Hematopoietic multipotent progenitor cell treated with erythropoietin and hydrocortisone succinate and interleukin-3 and kit ligand, for 6 days (in vitro differentiated cells): ENCODE measurements at regions not wholly inside any gene's neighbourhood (a gene's known extent, or its start where the extent isn't known, plus 50 kb on each side); places are given as distances from the start of the nearest gene placed in this dataset.
A peak's percentile ranks its signal among the peaks of the same experiment; 100 is the strongest.

Experiments used
- DNase-seq: peaks from one replicate; pipeline ENCODE4 v3.0.0-alpha.2; 2015

DNA sequence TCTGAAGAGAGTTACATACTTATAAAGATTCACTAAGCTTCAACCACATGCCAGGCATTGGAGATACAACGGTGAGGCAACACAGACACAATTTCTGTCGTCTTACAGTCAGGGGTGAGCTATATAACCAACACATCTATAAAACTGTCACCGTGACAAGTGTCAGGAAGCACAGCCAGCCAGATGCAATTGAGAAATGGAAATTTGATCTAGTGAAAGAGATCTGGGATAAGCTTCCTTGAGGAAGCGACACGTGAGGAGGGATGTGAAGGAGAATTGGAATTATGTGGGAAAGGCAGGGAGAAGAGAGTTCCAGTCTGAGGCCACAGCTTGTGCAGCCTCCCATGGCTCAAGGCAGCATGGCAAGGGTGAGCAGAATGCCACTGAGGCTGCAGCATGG, 50.9 kb upstream of the ZNF354B start:
- no peak for DNase-seq

DNA sequence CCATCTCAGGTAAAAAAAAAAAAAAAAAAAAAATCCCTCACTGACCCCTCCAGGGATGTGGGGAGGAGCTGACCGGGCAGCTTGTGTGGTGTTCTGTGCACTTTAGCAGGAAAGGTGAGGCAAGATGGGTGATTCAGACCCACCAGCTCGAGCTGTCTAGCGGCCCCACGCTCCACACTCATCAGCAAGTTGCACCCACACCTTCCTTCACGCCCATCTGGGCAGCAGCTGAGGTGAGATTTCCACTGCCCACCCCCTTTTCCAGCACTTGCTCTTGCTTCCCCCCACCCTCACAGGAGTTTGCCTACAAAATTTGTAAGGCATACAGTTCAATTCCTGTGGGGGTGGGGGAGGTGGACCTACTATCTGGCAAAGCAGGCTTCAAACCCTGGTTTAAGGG, 58.7 kb upstream of the ZNF354B start:
- no peak for DNase-seq

DNA sequence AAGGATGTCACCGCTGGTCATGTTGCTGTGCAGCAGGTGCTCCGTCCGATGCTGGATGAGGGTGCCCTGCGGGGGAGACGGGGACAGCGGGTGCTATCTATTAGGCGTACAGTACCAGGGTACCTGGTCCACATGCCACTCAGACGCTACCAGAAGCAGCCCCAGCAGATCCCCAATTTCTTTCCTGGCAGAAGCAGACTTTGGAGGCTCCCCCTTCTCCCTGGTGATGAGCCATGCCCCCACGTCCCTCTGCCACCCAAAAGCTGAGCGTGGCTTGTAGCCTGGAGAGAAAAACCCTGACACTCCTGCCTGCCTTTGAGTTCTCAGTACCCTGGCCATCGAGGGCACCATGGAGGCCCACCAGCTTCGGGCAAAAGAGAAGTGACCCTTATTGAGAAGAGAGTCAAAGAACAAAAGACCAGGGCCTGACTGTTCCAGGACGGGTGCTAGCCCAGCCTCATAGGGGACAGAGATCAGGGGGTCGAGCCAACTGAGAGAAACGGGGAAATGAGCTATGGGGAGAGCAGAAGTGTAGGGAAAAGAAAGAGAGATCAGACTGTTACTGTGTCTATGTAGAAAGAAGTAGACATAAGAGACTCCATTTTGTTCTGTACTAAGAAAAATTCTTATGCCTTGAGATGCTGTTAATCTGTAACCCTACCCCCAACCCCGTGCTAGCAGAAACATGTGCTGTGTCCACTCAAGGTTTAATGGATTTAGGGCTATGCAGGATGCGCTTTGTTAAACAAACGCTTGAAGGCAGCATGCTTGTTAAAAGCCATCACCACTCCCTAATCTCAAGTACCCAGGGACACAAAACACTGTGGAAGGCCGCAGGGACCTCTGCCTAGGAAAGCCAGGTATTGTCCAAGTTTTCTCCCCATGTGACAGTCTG, 62.0 kb upstream of the ZNF354B start:
- no peak for DNase-seq

DNA sequence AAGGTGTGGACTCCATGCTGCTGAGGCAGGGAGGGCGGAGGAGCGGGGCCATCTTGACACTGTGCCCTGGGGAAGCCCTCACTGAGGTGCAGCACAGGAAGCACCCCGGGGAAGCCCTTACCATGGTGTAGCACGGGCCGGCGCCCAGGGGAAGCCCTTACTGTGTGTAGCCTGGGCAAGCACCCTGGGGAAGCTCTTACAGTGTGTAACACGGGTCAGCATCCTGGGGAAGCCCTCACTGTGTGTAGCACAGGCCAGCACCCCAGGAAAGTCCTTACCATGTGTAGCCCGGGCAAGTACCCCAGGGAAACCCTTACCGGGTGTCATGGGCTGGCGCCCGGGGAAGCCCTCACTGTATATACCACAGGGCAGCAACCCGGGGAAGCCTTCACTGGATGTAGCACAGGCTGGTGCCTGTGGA, 62.6 kb upstream of the ZNF354B start:
- DNase-seq = no peak

DNA sequence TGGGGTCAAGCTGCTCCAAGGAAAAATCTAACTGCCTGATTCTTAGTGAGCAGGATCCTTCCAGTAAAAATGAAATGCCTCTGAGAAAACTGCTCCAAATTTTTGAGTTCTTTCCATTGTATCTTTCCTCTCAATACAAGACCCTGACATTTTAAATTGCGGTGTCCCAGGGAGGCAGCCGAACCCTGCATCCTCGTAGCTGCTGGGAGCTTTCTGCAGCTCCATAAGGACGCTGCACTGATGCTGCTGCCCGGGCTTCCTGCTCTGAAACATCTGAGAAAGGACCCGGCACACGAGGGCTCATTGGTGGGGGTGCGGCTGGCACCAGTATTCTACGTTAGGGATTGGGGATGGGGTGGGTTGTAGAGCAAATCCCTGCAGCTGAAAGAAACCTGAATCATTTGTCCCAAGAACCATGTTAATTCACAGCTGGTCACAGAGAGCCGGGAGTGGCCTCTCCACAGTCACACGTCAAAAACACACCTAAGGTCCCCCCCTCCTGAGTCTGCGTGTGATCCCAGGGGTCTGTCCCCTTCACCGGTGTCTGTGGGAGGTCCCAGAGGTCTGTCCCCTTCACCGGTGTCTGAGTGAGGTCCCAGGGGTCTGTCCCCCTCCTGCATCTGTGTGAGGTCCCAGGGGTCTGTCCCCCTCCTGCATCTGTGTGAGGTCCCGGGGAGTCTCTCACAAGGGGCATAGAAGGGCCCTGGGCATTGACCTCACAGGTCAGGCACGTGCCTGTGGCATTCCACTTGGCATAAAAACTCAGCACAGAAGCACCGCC, 63.4 kb upstream of the ZNF354B start:
- no peak for DNase-seq

DNA sequence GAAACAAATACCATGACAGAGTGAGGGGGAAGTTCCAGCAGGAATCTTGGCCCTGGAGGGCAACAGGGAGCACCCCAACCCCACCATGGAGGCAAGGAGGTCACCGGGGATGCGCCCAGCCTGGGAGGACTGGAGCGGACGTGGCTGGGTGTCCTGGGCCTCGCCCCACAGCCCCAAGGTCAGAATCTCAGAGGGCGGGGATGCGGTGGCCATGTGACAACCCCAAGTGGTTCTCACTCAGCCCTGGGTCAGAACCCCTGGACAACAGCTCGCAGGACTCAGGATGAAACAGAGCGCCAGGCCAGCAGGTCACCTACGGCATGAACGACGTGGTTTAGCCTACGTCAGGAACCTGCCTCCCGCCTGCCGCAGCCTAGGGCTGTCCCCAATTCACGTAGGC, 64.0 kb upstream of the ZNF354A start:
- DNase-seq = no peak

DNA sequence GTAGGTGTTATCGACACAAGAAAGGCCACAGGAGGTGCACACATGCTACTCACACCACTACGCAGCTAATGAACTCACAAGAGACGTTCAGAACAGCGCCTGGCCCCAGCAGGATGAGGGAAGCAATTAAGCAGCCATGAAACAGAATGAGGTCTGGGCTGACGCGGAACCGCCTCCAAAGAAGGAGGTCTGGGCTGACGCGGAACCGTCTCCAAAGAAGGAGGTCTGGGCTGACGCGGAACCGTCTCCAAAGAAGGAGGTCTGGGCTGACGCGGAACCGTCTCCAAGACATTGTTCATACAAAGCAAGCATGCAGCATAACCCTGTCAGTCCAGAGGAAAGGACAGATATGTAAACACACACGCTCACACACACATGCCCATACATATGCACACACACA, 63.2 kb upstream of the ZNF354A start:
- DNase-seq = no peak

DNA sequence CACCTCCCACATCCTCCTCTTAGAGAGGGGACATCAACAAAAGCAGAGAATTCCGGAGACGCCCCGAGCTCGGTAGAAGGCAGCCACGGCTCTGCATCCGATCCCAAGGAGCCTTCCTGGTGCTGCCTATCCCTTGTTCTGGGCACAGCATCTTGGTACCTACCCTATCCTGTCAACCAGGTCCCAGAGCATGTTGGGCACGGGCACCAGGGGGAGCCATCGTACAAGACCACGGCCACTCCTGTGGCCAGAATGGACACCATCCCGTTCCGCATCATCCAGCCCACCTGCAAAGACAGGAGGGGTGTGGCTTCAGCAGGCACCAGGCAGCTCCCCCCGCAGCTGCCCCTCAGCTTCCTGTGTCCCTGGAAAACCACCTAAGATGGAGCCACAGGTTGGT, 62.7 kb upstream of the ZNF354A start:
- peak; percentile 9 for DNase-seq

DNA sequence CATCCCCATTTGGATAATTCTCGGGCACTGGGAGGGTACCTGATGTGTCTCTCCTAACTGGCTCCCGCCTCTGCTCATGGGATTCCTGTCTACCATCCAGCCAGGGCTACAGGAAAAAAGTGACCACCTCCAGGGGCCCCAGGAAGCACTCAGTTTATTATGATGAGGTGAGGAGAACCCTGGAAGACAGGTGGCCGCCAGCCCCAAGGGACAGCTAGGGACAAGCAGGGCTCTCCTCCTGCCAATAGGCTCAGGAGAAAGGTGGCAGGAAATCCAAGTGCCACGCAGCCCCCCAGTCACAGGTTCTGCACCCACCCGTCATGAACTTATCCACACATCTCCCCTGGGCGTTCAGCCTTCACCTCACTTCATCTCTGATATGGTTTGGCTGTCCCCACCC, 61.5 kb upstream of the ZNF354A start:
- DNase-seq = no peak

DNA sequence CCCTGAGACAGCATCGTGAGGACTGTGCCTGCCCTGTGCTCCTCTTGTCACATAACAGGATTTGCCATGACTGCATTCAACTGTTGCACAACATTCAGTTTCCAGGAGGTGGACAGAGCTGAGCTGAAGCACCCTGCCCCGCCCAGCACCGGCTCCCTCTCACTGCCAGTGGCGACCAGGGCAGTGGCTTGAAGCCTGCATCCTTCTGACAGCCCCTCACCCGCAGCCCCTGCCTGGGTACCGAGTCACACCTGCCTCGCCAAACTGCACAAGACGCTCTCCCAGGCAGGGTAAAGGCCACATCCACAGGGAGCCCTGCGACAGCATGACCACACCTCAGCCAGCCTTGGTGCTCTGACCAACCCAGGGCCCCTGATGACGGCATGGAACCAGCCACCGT, 59.9 kb upstream of the ZNF354A start:
- no peak for DNase-seq

DNA sequence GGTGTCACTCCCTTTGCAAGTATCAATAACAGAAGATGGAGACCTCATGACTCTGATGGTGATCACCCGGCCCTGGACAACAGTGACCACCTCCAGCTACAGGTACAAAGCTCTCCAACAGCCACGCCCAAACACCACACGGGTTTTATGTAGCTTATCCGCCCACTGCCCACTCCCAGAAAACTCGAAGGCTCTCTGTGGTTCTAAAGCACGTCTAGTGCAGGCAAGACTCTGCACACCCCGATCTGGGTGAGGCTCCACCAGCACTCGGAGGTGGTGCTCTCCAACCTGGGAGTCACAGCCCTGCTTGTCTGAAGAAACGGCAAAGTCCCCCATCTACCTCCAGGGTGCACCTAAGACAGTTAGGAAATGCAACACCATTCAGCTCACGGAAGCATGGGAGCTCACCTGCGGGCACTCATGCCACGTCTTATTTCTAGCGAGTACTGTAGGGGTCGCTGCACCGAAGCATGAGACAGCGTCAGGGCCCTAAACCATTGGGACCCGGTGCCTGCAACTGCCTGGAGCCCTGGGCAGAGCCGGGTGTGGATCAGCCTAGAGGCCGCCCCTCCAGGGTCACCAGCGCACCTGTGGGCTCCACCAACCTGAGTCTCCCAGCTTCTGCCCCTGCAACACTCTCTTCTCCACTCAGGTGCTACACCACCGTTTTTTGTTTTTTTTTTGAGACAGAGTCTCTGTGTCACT, 58.1 kb upstream of the ZNF354A start:
- no peak for DNase-seq

DNA sequence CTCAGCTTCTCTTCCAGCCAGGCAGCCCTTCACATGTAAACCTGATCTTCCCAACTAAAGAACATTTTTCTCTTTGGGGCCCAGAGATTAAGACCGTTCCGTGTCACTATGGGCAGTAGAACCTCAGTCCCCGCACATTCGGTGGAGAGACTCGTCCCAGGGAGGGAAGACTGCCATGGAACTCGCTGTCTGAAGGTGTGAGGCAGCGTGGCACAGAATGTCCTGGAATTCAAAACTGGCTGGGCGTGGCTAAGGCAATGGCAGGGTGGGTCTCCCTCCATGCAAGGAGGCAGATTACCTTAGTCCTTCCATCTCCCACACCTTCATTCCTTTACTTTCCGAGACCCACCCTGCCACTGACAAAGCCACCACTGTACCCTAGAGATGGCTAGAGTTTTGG, 57.4 kb upstream of the ZNF354A start:
- DNase-seq = no peak

DNA sequence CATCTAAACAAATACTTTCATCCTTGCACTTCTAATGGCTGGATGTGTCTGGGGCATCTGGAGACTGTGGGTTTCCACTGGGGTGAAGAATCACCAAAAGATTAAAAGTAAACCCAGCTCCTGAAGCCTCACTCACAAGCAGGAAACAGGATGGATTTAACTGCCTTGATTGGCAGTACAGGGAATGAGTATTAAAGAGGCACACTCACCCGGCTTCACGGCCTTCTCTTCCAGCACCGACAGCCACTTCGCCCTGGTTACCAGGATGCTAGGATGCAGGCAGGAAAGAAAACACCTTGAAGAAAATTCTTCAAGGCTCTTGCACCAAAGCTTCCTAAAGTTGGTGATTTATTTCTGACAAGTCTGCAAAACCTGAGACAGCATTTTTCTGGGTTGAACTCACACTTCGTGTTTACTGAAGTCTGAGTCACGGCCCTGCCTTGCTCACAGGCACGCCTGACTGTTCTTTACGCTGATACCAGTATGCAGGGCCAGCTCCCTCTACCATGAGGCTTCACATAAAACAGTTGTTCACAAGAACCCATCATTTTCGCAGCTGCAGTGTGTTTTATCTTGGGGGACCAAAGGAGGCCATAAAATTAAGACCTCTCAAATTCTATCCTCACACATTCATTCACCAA, 56.5 kb upstream of the ZNF354A start:
- DNase-seq = no peak

DNA sequence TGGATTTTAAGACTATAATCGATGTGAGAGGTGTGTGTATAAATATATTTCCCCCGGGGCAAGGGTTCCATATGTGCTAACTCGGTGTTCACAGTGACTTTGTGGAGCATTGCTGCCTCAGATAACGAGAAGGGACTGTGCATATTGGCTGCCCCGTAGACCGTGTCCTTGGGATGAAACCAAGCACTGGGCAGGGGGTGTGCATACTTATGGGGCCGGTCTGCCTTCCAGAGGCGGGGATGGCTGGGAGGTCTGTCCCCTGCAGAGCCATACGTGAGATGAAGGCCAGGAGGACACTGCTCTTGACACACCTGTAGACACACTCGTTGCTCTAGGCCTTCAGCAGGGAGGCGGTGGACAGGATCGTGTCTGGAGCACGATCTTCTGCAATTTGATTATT, 56.0 kb upstream of the ZNF354A start:
- no peak for DNase-seq

DNA sequence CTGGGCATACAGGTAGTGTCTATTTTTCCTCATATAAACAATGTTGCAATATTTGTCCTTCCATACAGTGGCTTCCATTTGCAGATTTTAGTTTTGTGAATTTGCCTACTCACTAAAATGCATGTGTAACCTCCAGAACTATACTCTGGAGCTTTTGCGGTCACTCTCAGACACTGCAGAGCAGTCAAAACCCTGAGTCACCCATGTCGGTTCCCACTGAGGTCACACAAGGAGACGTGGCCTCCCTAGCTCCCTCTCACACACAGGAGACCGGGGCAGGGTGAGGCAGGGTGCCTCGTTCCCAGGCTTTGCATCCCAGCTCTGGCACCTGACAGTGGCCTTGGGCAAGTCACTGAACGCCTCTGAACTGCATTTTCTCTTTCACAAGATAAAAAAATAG, 55.5 kb upstream of the ZNF354A start:
- no peak for DNase-seq

DNA sequence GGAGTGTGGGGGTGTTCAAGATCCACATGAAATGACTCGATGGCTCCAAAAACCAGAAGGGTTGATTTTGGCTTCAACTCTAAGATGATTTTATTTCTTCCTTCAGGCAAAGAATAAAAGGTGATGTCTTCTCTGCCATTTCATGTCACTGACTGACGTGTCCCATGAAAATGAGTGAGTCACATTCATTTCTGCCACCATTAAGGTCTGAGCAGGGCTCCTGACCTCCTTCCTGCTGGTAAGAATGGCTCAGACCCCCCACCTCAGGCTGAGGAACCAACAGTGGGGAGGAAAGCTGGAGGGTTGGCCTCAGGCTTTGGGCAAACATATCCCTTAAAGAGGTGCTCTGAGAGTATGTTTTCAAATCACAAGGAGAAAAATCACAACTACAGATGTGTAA, 53.9 kb upstream of the ZNF354A start:
- no peak for DNase-seq

DNA sequence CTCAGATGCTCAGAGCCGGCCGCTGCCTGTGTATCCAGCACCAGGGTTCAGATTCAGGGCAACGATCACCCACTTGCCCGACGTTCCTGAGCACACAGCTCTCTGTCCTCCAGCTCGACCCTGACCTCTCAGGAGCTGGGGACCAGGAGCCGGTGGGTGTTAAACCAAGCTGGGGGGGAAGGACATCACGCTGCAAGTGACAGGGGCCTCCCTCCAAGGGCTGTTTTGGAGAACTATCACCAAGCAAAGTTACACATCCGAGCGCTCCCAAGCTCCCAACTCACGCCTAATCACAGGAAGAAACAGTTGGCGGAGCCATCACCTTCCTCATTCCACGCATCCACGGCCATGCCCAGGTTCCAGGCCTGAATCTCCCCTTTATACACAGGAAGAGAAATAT, 51.5 kb upstream of the ZNF354A start:
- no peak for DNase-seq

DNA sequence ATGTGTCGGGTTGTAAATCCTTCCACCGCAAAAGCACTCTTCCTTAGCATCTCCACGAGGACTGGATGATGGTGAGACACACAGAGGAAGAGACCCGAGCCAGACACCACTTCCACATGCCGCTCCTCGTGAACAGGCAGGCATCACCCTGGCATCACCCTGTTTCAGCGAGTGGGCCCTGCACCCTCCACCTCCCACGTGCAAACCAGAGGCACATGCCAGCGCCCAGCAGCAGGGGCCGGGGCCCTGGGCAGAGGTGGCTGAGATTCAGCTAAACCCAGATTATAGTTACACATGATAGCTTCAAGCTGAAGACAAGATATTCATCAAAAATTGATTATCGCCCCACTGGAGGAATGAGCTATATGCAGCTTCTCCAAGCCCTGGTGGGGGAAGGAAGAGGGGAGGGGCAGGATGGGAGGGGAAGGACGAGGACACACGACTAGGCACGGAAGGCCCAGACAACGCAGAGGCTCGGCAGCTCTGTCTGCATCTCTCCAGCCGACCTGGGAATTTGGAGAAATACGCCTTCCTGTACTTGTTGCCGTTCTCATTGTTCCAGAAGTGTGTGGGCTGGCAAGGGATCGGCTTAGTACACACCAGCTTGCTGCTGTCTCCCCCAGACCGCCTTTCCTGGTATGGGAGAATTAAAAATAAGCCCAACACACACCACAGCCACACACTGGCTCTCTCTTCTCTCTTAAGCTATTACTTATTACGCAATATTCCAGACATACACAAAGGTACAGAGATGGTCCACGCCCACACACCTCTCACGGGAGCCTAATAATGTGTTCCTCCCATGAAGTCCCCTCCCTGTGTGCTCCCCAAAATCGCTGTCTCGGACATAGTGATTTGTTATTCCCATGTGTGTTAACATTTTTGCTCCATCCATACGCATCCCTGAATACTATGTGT, 50.4 kb upstream of the ZNF354A start:
- no peak for DNase-seq
